Prostate gland (tissue), 2 donors: ENCODE measurements at regions not wholly inside any gene's neighbourhood (a gene's known extent, or its start where the extent isn't known, plus 50 kb on each side); places are given as distances from the start of the nearest gene placed in this dataset.

Experiments used
- POLR2A ChIP-seq: fragments of 450-650 bp; IDR thresholded peaks from one replicate; pipeline ENCODE4 v1.6.1; 2016; ENCODE audit warnings: antibody characterized with exemption, mild to moderate bottlenecking
- TF ChIP-seq, protein P1 (sequence below), 4 experiments: fragments of 200-600 bp in 2 of 4; fragments of 450-650 bp in 2 of 4; sonication (generic) in 2 of 4; IDR thresholded peaks; 1 replicate in 3 of 4; 2 replicates in 1 of 4; pipeline ENCODE4 v1.5.1; 2016 to 2019; ENCODE audit warnings: antibody characterized with exemption in 4 of 4, mild to moderate bottlenecking in 2 of 4, moderate library complexity in 2 of 4

DNA sequence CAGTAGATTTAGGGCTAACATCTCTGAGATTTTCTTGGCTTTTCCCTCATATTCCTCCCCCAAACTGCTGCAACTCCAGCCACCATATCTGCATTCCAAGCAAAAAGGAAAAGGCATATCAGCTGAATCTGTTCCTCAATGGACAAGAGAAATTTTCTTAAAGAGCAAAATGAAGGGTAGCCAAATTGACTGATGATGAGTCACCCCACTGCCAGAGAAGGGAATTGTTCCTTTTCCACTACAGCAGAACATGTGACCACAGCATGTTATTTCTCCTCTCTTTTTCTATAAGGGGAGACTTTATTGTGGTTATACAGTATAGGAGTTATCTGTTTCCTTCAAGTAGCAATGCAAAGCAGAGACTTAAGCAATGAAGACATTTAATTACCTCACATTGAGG, 172.5 kb downstream of the MTHFS start:
- TF ChIP-seq, protein P1, sequence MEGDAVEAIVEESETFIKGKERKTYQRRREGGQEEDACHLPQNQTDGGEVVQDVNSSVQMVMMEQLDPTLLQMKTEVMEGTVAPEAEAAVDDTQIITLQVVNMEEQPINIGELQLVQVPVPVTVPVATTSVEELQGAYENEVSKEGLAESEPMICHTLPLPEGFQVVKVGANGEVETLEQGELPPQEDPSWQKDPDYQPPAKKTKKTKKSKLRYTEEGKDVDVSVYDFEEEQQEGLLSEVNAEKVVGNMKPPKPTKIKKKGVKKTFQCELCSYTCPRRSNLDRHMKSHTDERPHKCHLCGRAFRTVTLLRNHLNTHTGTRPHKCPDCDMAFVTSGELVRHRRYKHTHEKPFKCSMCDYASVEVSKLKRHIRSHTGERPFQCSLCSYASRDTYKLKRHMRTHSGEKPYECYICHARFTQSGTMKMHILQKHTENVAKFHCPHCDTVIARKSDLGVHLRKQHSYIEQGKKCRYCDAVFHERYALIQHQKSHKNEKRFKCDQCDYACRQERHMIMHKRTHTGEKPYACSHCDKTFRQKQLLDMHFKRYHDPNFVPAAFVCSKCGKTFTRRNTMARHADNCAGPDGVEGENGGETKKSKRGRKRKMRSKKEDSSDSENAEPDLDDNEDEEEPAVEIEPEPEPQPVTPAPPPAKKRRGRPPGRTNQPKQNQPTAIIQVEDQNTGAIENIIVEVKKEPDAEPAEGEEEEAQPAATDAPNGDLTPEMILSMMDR (IDR thresholded peaks at IDR 0.05) = no peak
- TF ChIP-seq POLR2A = no peak
